ENCODE measurements at regions not wholly inside any gene's neighbourhood (a gene's known extent, or its start where the extent isn't known, plus 50 kb on each side); places are given as distances from the start of the nearest gene placed in this dataset.
A peak's percentile ranks its signal among the peaks of the same experiment; 100 is the strongest.

GRCh38 chr13:107361666-107362065, 793.7 kb upstream of the ARGLU1 start:
- Histone ChIP-seq H3K4me1 (no peaks in the 10 kb centered on the region), H3K36me3 (no peaks in the 10 kb centered on the region), H3K9me3 (no peaks in the 10 kb centered on the region), H3K4me3 (no peak overlapping the region), H3K27me3 (no peaks in the 10 kb centered on the region), H3K27ac (no peak overlapping the region)
- TF ChIP-seq CTCF (IDR thresholded peaks at IDR 0.05) (no peak), POLR2A (IDR thresholded peaks at IDR 0.05) (no peak)
- WGBS (ENCODE audit: insufficient coverage, low coverage, low lambda C conversion rate, missing lambda C conversion rate): 52% methylated on average over 5 of the region's 5 CpGs
- intact Hi-C loops (cut with DNase I): no loop called here
- ATAC-seq (no peak), DNase-seq (no peak)

GRCh38 chr13:107360010-107360409, 792.1 kb upstream of the ARGLU1 start:
- H3K27ac ChIP-seq: no peak overlapping the region
- no peaks in the 10 kb centered on the region for H3K9me3 ChIP-seq
- intact Hi-C loops (cut with DNase I): no loop called here
- H3K36me3 ChIP-seq: no peaks in the 10 kb centered on the region
- no peaks in the 10 kb centered on the region for H3K27me3 ChIP-seq
- no peak for DNase-seq
- ATAC-seq: no peak
- 69% methylated on average over 1 of the region's 1 CpG for WGBS (ENCODE audit: insufficient coverage, low coverage, low lambda C conversion rate, missing lambda C conversion rate)
- H3K4me1 ChIP-seq: no peaks in the 10 kb centered on the region
- TF ChIP-seq POLR2A (IDR thresholded peaks at IDR 0.05): no peak
- no peak for TF ChIP-seq CTCF (IDR thresholded peaks at IDR 0.05)
- no peak overlapping the region for H3K4me3 ChIP-seq

GRCh38 chr13:107358866-107359265, 790.9 kb upstream of the ARGLU1 start:
- Histone ChIP-seq H3K36me3 (no peaks in the 10 kb centered on the region), H3K4me3 (no peak overlapping the region), H3K27ac (no peak overlapping the region), H3K4me1 (no peaks in the 10 kb centered on the region), H3K27me3 (no peaks in the 10 kb centered on the region), H3K9me3 (no peaks in the 10 kb centered on the region)
- intact Hi-C loops (cut with DNase I): no loop called here
- 18% methylated on average over 1 of the region's 1 CpG for WGBS (ENCODE audit: insufficient coverage, low coverage, low lambda C conversion rate, missing lambda C conversion rate)
- no peak for TF ChIP-seq POLR2A (IDR thresholded peaks at IDR 0.05)
- TF ChIP-seq CTCF (IDR thresholded peaks at IDR 0.05): no peak
- DNase-seq: no peak
- no peak for ATAC-seq

GRCh38 chr13:107351305-107351704, 783.4 kb upstream of the ARGLU1 start:
- WGBS (ENCODE audit: insufficient coverage, low coverage, low lambda C conversion rate, missing lambda C conversion rate): 30% methylated on average over 8 of the region's 8 CpGs
- intact Hi-C loops (cut with DNase I): no loop called here
- Histone ChIP-seq H3K27ac (no peak overlapping the region), H3K27me3 (no peaks in the 10 kb centered on the region), H3K36me3 (no peaks in the 10 kb centered on the region), H3K4me3 (no peak overlapping the region), H3K9me3 (no peaks in the 10 kb centered on the region), H3K4me1 (no peaks in the 10 kb centered on the region)
- DNase-seq (no peak), ATAC-seq (peak in 1 of 4 donors; percentile 19)
- TF ChIP-seq POLR2A (IDR thresholded peaks at IDR 0.05) (no peak), CTCF (IDR thresholded peaks at IDR 0.05) (no peak)

- ATAC-seq (no peak), DNase-seq (no peak)
- Histone ChIP-seq H3K4me3 (no peak overlapping the region), H3K27me3 (no peaks in the 10 kb centered on the region), H3K9me3 (no peaks in the 10 kb centered on the region), H3K4me1 (no peaks in the 10 kb centered on the region), H3K36me3 (no peaks in the 10 kb centered on the region), H3K27ac (no peak overlapping the region)
- TF ChIP-seq CTCF (IDR thresholded peaks at IDR 0.05) (no peak), POLR2A (IDR thresholded peaks at IDR 0.05) (no peak)
- intact Hi-C loops (cut with DNase I): no loop called here
- 24% methylated on average over 2 of the region's 2 CpGs for WGBS (ENCODE audit: insufficient coverage, low coverage, low lambda C conversion rate, missing lambda C conversion rate)
Observed at GRCh38 chr13:107348925-107349324, 781.0 kb upstream of the ARGLU1 start.
